HG02678 (cell line): ENCODE measurements at regions not wholly inside any gene's neighbourhood (a gene's known extent, or its start where the extent isn't known, plus 50 kb on each side); places are given as distances from the start of the nearest gene placed in this dataset.
A peak's percentile ranks its signal among the peaks of the same experiment; 100 is the strongest.
"Not testable (repeated sequence)": the region's sequence is repeated elsewhere in the genome, so short reads cannot be mapped to it uniquely, and the experiment has no call there.

Experiments
- ATAC-seq: cut with Tn5 transposase; IDR thresholded peaks from one replicate; pipeline ENCODE4 v1.9.1; 2021; ENCODE audit warnings: mild to moderate bottlenecking, moderate library complexity; ENCODE audit not compliant: unreplicated experiment

DNA sequence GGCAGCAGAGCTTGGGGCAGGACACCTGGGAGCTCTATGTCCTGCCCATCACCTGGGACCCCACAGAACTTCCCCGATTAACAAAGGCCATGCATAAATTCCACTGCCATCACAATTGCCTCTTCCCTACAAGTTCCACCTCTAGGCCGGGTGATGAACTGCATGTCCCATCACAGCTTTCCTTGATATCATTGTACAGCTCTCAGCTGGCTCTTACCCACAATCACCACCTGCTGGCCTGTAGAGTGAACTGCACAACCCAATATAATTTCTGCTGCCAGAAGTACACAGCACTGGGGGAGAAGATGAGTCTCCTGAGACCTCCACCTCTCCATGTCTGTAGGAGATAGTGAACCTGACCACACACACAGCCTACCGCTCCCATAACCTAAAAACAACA, 285.0 kb upstream of the AADAT start:
- ATAC-seq: peak; percentile 99

GRCh38 chr4:170348945-170349344, 259.2 kb upstream of the AADAT start:
- ATAC-seq: no peak

- ATAC-seq: not testable (repeated sequence)
Observed at GRCh38 chr4:170347191-170347590, 257.4 kb upstream of the AADAT start.

- ATAC-seq: no peak
Observed at GRCh38 chr4:170339522-170339921, 249.8 kb upstream of the AADAT start.

GRCh38 chr4:170336238-170336775, 246.6 kb upstream of the AADAT start:
- peak; percentile 91 for ATAC-seq

- ATAC-seq: no peak
Observed at GRCh38 chr4:170325599-170325998, 235.8 kb upstream of the AADAT start.

GRCh38 chr4:170323623-170324022, 233.9 kb upstream of the AADAT start:
- ATAC-seq: no peak

GRCh38 chr4:170307182-170307581, 217.4 kb upstream of the AADAT start:
- no peak for ATAC-seq

GRCh38 chr4:170306208-170306607, 216.5 kb upstream of the AADAT start:
- no peak for ATAC-seq

DNA sequence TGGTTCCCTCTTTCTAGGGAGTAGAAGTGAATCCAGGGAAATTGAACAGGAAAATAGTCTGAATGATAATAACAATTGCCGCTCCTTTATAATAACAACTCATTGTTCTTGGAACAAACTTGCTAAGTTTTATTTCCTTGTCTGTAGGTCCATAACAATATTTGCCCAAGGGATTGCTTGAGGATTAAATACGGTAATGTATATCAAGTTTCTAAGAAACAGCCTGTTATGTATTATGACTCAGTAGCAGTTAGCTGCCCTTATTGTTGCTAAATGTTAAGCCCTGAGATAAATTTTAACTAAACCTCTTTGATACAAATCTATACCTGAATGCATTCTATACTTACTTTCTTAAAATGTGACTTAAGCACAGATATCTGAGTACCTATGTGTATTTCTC, 215.9 kb upstream of the AADAT start:
- no peak for ATAC-seq

GRCh38 chr4:170281027-170281426, 191.3 kb upstream of the AADAT start:
- ATAC-seq: no peak

DNA sequence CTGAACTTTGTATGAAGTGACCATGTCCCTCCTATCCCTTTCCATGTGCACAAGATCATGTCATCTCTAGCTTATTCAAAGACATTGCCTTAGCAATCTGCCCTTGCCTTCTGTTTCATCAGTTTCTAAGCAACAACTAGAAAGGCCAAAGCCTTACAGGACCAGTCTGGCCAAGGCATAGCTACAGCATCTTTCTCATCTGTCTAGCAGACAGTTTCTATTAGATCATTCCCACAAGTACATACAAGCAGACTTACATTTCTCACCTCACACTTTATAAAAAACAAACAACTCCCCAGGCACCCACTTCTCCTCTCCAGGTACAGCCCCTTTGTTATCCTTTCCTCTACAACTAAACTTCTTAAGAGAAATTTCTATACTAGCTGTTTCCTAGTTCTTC, 188.7 kb upstream of the AADAT start:
- ATAC-seq: no peak

- no peak for ATAC-seq
Observed at GRCh38 chr4:170274616-170275015, 184.9 kb upstream of the AADAT start.

- no peak for ATAC-seq
Observed at GRCh38 chr4:170272959-170273358, 183.2 kb upstream of the AADAT start.

DNA sequence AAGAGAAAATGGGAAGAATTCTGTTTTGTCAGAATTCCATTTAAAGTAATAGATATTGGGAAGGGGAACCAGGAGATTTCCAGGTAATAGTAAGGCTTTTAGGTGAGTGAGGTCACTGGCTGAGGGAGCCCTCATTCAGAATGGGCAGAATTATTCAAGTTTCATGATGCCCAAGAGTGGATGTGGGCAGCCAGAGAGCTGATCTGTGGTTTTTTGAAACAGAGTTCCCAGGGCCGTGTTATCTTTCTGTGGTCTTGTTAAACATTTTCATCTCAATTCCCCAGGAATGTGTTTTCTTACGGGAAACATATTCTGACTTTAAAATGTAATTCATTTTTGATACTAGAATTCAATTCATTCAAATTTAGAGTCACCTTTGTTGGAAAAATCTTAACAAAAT, 182.0 kb upstream of the AADAT start:
- ATAC-seq: no peak

GRCh38 chr4:170270628-170271027, 180.9 kb upstream of the AADAT start:
- ATAC-seq: no peak

DNA sequence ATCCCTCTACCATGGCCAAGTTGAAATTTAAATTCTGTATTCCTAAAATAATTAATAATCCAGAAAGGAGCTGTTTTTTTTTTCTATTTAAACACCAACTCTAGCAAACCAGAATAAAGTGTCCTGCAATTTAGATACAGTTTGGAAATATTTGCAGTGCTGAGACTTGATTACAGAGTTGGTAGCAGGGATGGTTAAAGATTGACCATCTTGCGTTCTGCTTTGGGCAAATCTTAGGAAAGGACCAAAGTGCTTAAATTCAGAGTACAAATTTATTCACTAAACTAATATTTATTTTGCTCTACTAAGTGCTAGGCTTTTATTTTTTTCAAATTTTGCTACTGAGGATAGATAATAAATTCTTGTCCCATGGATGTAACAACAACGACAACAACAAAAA, 180.2 kb upstream of the AADAT start:
- ATAC-seq: no peak

GRCh38 chr4:170259631-170260153, 169.9 kb upstream of the AADAT start:
- ATAC-seq: peak; percentile 95

DNA sequence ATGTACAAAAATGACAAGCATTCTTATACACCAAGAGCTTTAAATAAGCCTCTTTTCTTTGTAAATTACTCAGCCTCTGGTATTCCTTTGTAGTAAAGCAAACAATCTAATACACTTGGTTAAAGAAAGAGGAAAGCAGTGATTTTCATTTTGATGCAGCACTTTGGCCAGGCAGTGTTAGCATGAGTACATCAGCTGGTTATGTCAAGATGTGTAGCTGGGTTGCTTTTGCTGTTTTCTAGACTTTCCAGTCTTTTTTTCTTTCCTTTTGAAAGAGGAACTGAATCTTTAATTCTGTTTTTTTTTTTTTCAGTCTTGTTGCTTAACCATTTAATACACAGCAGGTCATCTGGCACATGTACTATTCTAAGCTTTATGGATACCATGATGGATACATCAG, 167.1 kb upstream of the AADAT start:
- ATAC-seq: no peak

DNA sequence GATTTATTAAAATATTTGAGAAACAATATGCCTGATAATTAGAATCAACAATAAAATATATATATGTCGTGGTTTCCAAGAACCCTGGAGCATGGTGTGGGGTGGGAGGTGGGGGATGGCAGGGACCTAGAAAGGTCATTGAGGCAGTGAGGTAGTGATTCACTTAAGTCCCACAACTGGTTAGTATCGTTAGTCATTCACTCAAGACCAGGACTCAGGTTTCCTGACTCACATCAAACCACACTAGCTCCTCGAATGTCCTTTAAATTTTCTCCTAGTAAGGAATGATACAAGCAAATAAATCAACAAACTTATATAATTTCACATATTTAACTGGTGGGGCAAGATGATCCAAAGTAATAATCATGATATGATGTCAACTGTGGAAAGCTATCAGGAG, 158.8 kb upstream of the AADAT start:
- no peak for ATAC-seq

- no peak for ATAC-seq
Observed at GRCh38 chr4:170248029-170248428, 158.3 kb upstream of the AADAT start.

DNA sequence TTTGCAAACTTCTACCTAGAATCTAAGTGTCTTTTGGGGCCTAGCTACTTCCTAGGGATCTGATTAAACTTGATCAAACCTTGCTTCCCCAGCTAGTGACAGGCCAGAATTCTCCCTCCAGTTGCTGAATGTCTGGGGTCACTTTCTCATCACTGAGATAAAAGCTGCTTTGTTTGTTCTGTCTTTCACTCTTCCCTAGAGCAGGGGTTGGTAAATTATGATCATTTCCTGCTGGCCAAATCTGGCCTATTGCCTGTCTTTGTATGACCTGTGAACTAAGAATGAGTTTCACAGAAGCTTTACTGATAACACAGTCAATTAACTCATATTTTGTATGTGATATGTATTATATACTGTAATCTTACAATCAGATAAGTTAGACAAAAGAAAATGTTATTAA, 157.8 kb upstream of the AADAT start:
- no peak for ATAC-seq

- ATAC-seq: no peak
Observed at GRCh38 chr4:170243662-170244288, 154.0 kb upstream of the AADAT start.
